Endothelial cell of hepatic sinusoid (primary cell): ENCODE measurements at regions not wholly inside any gene's neighbourhood (a gene's known extent, or its start where the extent isn't known, plus 50 kb on each side); places are given as distances from the start of the nearest gene placed in this dataset.

Experiments used
- in situ Hi-C: cut with HindIII; loops from 2 replicates; pipeline ENCODE4 v1.10.0; 2017; ENCODE audit warnings: low sequenced_read_pairs

DNA sequence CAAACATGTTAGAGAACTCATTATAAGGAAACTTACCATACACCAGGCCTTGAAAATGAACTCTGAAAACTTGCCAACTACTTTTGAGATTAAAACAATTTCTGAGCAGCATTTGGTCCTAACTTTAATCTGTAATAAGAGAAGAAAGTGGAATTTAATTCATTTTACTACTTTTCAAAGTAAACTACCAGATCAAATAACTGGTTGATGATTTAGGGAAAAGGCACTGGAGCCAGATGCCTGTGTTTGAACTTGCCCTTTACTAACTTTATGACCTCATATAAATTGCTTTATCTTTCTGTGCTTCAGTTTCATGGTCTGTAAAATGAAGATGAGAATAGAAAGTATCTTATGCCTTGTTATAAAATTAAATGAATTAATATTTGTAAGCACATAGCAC lies 159.9 kb upstream of the PCDH18 start:
- in situ Hi-C loops, result no loop called here

DNA sequence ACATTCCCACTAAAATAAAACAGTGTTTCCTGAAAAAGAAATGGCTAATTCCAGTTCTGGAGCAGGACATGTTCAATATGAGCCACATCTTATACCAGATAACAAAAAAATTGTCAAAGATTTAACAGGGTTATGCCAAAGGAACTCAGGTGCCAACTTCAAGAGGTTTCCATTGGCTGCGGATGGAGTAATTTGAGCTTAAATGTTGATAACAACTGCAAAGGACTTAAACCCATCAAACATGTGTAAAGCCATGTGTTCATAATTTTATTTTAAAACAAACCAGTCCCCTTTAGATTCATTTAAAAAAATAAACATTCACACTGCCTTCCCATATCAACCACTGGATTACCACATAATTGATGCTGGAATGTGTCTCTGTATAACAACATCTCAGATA lies 156.4 kb upstream of the PCDH18 start:
- in situ Hi-C loops, result no loop called here

DNA sequence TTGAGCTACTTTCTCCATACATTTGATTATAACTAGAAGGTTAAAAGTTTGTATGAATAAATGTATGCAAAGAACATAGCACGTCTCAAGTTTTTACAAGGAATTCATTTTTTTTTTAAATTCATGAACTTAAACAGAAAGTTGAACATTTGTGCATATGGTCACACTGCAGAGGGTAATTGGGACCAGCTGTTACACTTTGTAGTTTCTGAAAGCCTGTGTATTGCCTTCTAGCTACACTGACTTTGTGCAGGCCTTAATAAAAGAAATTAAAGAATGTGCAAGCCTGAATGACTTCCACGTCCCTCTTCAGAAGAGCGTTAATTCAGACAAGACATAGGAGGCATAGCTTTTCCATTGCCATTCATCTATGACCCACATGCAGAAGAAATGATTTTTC lies 153.1 kb upstream of the PCDH18 start:
- in situ Hi-C loops, result no loop called here

DNA sequence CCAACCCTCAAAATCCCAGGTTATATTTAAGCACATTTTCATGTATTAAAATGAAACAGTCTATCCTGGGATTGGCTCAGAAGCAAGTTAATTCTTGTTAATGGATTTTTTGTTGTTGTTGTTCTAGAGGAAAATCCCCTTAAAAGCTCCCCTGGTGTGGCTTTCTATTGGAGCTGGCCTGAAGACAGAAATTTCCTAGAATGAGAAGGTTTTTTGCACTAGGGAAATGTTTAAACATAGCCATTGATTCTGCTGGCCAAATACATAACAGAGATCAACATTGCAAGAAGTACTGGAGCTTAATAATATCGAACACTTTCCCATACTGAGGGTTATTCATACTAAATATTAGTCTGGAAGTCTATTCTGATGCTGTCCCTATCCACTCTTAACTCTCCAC lies 148.8 kb upstream of the PCDH18 start:
- in situ Hi-C loops, result no loop called here

DNA sequence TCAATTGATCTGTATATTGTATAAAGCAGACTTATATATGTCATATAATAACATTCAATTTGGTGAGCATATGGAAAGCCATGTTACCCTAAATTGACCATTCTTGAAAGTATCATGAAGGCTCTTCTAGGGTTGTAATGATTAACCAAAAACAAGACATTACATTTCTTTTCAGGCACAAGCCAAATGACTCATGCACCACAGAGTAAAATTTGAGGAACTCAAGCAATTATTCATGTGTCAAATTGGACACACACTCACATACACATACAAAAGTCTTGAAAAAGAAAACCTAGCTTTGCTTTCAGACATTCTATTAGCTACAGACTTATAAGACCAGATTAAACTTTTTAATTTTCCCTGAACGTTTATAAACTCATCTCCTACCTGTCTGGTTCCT lies 146.5 kb upstream of the PCDH18 start:
- in situ Hi-C loops, result no loop called here

DNA sequence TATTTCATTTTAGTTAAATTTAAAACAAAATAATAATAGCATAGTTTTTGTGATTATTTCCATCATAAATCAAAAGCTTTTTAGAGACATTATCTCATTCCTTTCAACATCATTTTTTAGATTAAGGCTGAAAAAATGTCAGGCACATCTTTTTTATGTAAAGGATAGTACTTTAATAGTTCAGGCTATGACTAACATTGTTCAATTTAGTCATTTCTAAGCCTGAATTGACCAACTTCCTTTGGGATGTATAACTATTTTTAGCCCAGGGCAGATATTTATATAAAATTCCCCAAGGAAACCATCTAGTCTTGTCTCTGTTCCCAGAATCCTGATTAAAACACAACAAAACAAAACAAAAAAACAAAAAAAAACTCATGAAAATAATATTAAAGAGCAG lies 145.6 kb upstream of the PCDH18 start:
- in situ Hi-C loops, result no loop called here

DNA sequence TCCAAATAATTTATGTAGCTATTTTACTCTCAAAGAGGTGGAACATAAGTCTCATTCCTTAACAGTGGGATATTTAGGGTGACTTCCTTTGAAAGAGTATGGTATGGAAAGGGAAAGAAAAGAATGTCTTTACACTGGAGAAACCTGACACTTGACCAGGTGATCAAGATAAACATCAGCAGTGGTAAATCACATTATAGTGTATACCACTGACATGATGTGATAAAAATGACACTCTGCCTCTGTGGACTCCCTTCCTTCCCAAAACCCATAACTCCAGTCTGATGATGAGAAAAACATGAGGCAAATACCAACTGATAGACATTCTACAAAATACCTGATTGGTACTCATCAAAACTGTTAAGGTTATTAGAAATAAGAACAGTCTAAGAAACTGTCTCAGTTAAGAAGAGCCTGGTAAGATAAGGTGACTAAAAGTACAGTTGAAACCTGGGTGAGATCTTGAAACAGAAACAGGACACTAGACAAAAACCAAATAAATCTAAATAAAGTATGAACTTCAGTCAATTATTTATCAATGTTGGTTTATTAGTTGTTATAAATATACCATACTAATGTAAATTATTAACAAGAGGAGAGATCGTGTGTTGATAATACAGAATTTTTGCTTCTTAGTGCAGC lies 144.2 kb upstream of the PCDH18 start:
- in situ Hi-C loops, result no loop called here

DNA sequence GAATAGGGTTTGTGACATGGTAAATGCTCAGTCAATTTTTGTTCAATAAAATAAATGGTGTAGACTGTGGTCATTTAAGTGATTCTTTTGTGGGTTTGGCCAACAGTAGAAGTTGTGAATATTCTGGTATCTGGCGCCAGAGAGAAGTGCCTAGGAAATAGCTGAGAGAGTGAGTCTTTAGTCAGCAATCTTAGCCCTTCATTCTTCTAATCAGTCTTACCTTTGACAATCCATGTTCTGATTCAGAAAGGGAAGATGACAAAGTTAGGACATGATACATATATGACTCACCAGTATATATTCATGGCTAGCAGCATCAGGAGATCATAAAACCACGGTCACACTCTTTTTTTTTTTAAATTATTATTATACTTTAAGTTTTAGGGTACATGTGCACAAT lies 141.8 kb upstream of the PCDH18 start:
- in situ Hi-C loops, result no loop called here

DNA sequence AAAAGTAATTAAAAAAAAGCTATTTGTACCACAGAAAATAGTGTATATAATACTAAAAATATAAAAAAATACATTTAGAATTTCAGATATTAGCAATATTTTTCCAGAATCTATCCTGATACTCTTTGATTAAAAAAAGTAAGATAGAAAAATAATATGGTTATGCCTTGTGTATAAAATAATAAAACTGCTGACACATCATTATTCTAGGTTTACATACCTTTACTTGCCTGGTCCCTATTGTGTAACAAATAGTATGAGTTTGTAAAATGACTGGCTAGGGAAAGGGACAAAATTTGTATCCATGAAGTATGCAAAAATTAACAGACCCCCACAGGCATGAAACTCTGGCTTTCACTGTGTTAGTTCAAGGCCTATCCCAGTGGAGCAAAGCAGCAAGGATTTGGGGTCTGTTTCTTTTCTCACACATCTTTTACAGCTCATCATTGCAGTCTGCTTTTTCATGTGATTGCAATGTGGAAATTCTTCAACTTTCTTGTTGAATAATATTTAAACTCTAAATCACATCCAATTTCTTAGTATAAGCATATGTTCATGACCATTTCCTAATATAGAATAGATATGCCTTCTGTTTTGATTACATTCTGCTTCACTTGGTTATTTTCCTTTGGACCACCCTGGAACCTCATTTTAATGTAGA lies 136.7 kb upstream of the PCDH18 start:
- in situ Hi-C loops, result no loop called here

DNA sequence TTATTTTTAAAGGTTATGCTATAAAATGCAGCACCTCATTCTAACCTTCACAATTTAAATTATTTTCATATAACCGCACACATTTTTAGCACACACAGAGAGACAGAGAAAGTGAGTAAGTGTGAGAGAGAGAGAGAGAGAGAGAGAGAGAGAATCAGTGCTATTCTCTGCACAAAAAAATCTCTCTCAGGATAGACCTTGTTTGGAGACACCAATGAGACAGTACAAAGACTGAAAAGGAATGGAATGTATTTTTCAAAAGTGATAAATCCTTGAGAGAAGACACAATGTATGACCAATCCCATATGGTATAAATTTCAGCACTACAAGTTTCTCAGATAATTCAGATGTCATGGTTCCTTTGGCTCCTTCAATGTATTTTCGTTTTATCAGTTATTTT lies 132.1 kb upstream of the PCDH18 start:
- in situ Hi-C loops, result no loop called here

DNA sequence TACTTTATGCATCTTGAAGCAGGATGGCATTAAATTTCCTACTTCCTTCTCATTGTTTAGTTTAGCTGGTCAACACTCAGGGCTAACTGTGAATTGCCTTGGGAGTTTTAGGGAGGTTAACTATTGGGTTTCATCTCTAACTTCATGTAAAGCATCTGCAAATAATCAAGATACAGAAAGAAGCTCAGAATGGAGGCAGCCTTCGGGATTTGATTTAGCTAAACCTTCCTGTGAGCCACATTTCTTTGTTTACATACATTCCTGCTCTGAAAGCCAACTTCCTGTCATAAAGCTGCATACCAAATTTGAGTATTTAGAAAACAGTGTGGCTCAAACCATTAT lies 131.7 kb upstream of the PCDH18 start:
- in situ Hi-C loops, result no loop called here

DNA sequence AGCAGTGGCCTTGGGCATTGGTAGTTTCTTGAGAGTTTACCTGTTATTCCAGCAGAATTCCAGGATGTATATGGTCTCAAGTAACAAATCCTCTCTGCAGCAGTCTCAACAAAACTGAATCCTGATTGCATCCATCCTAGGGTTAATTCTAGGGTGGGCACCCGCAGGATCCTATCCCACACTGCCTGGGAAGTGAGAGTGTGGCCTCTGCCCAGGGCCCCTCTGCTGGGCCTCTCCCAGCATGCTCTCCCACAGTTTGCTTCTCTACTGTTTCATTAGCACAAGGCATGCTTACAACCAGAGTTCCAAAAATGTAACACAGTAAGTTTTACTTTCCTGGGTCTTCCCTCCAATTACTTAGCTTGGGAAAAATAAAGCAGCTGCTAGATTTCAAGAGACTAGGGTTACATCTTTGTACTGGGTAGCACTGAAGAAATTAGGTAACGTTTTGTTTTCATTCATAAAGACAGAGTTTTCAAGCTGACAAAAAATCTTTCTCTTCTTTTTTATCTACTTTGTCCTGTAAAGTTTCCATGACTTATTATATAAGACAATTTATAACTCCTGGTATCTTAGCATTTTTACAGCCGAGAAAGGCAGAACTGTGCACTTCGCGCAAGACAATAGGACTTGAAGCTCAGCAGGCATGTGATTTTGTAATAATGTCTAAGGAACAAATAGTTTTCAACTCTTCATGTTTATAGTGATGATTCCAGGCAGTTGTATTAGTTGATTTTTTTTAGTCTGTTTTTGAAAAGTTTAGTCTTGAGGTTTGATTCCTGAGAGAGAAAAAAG lies 131.2 kb upstream of the PCDH18 start:
- in situ Hi-C loops, result no loop called here

DNA sequence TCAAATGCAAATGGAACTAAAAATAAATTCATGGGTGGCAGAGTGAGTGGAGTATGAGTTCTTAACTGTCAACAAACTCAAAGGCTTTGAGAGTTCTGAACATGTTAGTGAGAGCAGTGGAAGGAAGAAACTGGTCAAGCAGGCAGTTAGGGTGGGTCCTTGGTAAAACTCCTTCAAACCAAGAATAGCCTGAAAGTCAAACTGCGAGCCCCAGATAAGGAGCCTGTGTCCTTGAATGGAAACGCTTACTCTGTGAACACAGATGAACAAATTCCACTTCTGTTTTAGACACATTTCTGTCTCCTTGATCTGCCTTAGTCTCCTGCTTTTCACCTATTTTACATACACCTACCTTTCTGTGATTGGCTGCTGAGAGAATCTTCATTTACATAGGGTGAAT lies 129.4 kb upstream of the PCDH18 start:
- in situ Hi-C loops, result no loop called here

DNA sequence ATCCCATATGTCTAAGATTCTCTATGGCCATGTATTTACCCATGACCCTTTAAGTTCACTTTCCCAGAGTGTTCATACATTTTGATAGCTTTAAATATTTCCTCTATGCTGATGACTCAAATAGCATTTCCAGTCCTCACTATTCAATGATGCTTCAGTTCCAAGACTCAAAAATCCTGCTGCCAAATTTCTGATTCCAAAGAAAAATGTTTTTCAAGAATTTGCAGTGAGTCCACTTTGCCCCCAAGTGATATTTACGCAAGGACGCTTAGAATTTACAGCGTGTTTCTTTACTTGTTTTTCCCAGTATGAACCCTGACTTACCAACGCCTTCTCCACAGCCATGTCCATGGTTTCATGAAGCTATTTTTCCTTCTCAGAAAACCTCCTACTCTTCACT lies 127.9 kb upstream of the PCDH18 start:
- in situ Hi-C loops, result no loop called here

DNA sequence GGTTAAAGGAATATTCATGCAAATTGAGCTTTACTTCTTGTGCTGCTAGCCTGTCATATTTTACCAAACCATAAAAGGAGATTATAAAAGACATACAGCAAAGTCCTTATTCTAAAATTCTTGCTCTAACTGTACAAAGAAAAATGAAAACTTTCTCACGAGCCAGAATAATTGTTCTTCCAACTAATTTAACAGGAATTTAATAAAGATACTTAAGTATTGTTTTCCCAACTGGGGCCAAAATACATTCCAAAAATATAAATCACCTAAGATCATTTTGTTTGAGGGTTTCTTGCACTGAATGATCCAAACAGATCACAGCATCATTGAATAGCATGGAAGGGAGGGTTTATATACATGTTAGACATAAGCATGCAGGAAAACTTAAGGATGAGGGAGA lies 127.1 kb upstream of the PCDH18 start:
- in situ Hi-C loops, result no loop called here

DNA sequence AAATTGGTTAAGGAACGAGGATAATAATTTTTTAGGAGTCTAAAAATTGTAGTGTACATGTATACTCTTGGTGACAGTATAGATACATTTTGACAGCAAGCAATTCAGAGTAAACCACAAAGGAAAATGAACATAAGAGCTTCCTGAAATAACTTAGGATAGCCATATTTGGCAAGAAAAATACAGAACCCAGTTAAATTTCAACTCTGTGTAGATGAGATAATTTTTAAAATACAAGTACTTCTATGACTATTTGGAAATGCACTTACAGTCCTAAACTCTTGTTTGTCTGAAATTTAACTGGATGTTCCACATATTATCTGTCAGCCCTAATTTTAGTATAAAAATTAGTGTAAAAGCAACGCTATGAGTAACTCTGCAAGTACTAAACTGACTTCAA lies 124.4 kb upstream of the PCDH18 start:
- in situ Hi-C loops, result no loop called here

DNA sequence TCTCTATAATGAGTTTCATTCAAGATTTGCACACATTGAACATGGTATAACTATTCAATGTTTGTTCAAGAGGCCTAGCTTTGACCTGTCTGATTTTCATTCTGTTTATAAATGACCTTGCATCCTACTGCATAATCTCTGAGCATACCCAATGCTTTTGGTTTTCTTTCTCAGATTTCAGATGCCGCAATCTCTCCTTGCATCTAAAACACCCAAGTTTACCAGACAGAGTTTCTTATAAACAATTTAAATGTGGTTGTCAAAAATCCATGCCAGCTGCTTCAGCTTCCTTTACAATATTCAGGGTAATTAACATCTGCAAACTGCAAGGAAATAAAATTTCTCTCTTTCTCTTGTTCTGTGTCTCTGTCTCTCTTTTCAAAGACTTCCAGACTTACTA lies 123.0 kb upstream of the PCDH18 start:
- in situ Hi-C loops, result no loop called here

DNA sequence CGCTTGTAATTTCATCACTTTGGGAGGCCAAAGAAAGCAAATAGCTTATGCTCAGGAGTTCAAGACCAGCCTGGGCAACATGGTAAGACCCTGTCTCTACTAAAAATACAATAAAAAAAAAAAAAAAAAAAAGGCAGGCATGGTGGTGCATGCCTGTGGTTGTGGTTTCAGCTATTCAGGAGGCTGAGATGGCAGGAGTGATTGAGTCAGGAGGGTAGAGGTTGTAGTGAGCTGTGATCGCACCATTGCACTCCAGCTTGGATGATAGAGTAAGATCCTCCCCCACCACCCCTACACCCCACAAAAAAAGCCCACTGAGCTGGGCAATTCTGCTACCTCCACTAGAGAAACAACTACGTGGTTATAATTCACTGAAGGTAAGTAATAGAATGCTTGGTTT lies 118.8 kb upstream of the PCDH18 start:
- in situ Hi-C loops, result no loop called here

DNA sequence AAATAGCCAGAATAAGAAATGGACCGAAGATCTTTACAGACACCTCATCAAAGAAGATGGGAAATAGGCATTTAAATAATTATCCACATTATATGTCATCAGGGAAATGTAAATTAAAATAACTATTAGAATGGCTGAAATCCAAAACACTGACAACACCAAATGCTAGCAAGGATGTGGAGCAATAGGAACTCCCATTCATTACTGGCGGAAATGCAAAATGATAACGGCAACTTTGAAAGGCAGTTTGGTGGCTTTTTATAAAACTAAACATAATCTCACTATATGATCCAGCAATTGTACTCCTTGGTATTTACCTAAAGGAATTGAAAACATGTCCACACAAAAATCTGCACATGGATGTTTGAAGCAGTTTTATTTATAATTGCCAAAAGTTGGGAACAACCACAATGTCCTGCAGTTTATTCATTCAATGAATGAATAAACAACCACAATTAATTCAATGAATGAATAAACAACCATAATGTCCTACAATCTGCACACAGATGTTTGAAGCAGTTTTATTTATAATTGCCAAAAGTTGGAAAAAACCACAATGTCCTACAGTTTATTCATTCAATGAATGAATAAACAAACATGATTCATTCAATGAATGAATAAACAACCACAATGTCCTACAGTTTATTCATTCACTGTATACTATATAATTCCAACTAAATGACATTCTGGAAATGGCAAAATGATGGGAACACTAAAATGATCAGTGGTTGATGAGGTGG lies 117.6 kb upstream of the PCDH18 start:
- in situ Hi-C loops, result no loop called here

DNA sequence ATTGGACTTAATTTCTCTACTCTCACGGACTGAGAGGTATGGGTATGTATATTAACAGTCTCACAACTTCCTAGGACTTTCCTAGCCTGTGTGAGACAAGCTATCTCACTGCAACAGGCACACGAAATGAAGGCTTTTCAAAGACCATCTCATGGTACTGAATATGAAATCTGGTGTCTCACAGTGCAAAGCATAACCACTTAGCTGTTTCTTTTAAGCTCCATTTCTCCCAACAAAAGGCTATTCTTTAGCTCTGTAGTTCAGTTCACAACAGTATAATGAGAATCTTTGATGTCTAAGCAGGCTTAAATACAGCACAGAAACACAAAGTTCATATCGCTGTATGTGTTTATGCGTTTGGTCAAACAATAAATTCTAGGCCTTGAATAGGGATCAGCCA lies 116.2 kb upstream of the PCDH18 start:
- in situ Hi-C loops, result no loop called here

DNA sequence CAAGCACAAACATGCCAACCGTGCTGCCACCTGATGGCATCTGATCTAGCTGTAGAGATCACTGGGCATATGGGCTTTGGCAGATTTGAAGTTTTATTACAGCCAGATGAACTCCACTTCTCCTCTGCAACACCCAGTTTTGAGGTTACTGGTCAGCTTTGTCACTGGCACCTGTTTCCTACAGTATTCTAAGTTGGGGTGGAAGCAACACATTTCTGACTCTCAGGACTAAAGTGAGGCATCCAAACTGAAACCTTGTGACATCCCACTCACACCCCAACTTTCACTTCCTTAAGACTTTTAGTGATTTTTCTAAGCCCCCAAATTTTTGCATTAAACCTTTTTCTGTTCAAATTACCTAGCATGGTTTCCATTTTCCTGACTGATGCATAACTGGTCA lies 115.1 kb upstream of the PCDH18 start:
- in situ Hi-C loops, result no loop called here

DNA sequence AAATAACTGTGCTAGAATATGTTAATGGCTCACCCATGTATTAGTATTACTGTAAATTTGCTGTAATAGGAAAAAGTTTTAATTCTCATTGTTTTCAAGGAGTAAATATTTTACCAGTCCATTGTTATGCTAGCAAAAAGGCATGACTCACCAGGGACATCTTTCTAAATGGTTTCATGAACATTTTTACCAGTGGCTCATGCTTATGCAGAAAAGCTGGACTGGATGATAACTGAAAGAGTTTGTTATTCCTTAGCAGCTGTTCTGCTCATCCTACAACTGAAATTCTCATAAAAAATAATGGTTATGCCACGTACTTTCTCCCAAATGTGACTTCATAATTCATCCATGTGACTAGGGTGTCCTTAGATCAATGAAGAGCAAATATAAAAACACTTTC lies 111.9 kb upstream of the PCDH18 start:
- in situ Hi-C loops, result no loop called here
